ENCODE measurements at regions not wholly inside any gene's neighbourhood (a gene's known extent, or its start where the extent isn't known, plus 50 kb on each side); places are given as distances from the start of the nearest gene placed in this dataset.
A peak's percentile ranks its signal among the peaks of the same experiment; 100 is the strongest.

DNA sequence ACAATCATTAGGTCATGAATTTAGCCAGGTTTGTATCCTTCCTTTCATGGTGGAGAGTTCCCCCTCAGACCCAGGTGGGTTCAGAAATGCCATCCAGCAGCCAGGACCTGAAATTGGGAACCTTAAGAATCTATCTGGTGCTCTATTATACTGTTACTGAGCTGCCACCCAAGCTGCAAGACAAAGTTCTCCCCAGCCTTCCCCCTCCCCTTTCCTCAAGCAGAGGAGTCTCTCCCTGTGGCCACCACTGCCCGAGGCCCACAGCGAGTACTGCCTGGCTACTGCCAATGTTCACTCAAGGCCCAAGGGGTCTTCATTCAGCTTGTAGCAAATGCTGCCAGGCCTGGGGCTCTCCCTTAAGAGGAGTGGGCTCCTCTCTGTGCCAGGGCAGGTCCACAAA is 133.8 kb downstream of the TMEM38B start:
- peak; percentile 43 for DNase-seq
- no peak overlapping the region for H3K27ac Mint-ChIP-seq
- no peaks in the 10 kb centered on the region for H3K4me1 Mint-ChIP-seq
- H3K27me3 Mint-ChIP-seq: no peaks in the 10 kb centered on the region
- no peaks in the 10 kb centered on the region for H3K36me3 Mint-ChIP-seq (ENCODE audit: low read depth)
- intact Hi-C loops (cut with micrococcal nuclease): no loop called here
- H3K4me3 Mint-ChIP-seq: no peak overlapping the region
- no peaks in the 10 kb centered on the region for H3K9me3 Mint-ChIP-seq

DNA sequence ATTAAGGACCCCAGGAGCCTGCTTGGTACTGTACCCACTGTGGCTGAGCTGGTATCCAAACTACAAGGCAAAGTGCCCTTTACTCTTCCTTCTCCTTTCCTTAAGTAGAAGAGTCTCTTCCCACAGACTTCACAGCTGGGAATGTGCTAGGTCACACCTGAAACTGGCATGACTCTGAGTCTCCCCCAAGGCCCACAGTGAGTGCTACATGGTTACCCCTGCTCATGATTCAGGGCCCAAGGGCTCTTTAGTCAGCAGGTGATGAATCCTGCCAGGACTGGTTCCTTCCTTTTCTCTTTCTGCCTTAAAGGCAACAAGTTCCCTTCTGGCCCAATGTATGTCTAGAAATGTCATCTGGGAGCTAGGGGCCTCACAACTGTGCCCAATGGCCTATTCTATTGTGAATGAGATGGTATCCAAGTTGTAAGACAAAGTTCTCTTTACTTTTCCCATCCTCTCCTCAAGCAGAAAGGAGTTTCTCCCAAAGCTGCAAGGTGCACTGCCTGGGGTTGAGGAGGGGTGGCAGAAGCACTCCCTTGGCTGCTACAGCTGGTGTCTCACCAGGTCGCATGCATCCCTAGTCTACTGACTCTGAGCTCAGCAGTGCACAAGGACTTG is 134.4 kb downstream of the TMEM38B start:
- intact Hi-C loops (cut with micrococcal nuclease): no loop called here
- Mint-ChIP-seq H3K36me3 (ENCODE audit: low read depth) (no peaks in the 10 kb centered on the region), H3K4me1 (no peaks in the 10 kb centered on the region), H3K27ac (no peak overlapping the region), H3K4me3 (no peak overlapping the region), H3K9me3 (no peaks in the 10 kb centered on the region), H3K27me3 (no peaks in the 10 kb centered on the region)
- peak; percentile 31 for DNase-seq

DNA sequence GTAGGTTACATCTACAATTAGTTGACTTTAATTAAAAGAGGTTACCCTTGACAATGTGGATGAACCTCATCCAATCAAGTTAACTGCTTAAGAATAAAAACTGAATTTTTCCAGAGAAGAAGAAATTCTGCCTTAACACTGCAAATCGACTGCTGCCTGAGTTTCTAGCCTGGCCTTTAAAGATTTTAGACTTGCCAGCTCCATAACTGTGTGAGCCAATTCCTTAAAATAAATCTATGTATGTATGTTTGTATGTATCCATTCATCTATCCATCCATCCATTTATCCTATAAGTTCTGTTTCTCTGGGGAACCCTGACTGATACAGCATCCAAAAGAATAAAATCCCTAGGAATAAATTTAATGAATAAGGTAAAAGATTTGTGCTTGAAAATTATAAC is 136.1 kb downstream of the TMEM38B start:
- Mint-ChIP-seq H3K9me3 (no peaks in the 10 kb centered on the region), H3K27ac (no peak overlapping the region), H3K36me3 (ENCODE audit: low read depth) (no peaks in the 10 kb centered on the region), H3K27me3 (peaks cover 3% of the 10 kb centered on the region), H3K4me1 (no peaks in the 10 kb centered on the region), H3K4me3 (no peak overlapping the region)
- intact Hi-C loops (cut with micrococcal nuclease): no loop called here
- DNase-seq: no peak

DNA sequence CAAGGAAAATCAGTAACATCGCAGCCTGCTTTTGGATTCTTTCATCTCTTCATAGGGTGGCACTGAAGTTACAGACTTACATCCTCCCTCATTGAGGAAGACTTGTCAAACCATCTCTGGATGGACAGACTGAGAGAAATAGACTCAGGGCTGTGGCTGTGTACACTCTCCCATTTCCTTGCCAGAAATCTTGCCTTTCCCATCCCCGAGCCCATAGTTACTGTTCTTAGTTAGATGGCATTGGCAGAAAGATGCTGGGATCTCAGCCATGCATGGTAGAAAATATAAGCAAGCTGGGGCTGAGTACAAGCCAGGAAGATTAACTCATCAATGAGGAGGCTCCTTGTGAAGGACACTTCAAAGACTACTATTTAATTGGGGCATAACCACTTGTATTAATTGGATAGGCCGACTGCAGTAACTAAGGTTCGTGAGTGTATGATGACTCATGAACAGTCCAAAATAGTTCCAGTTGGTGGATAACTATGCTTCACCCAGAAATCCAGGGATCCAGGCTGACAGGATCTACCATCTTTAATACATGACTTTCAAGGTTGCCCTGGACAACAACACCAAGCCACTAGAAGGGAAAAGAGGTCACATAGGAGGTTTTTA is 137.9 kb downstream of the TMEM38B start:
- no peaks in the 10 kb centered on the region for H3K36me3 Mint-ChIP-seq (ENCODE audit: low read depth)
- H3K27me3 Mint-ChIP-seq: peaks cover 3% of the 10 kb centered on the region
- H3K4me3 Mint-ChIP-seq: no peak overlapping the region
- H3K27ac Mint-ChIP-seq: no peak overlapping the region
- DNase-seq: no peak
- no peaks in the 10 kb centered on the region for H3K4me1 Mint-ChIP-seq
- intact Hi-C loops (cut with micrococcal nuclease): no loop called here
- no peaks in the 10 kb centered on the region for H3K9me3 Mint-ChIP-seq

DNA sequence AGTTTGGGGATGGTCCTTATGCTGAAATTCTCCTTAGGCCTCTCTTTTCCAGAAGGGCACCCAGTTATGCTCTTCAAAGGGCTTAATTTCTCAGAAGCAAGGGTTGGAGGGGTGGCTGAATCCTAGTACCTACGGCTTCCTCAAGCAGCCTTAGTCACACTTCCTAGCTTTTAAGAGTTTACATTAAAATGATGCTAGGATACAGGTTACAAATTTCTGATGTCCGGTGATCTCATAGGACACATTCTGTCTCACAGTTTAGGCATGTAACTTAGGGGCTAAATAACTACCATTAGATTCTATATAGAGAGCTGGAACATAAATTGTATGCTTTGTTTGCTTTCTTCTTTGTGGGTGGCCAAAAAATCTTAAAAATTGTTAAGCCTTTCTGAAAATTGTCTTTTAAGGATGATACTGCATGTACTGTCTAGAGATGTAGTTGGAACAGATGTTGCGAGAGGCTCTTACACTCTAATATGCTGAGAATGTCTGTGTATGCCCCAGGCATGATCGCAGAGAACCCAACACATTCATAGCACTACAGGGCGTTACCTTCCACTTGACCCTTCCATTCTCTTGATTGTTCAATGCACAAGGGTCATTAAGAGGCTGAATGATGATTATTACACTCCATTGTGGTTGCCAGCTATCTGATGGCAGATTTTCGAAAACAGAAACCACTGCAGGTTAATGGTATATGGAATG is 139.1 kb downstream of the TMEM38B start:
- intact Hi-C loops (cut with micrococcal nuclease): no loop called here
- no peaks in the 10 kb centered on the region for H3K36me3 Mint-ChIP-seq (ENCODE audit: low read depth)
- no peak overlapping the region for H3K27ac Mint-ChIP-seq

DNA sequence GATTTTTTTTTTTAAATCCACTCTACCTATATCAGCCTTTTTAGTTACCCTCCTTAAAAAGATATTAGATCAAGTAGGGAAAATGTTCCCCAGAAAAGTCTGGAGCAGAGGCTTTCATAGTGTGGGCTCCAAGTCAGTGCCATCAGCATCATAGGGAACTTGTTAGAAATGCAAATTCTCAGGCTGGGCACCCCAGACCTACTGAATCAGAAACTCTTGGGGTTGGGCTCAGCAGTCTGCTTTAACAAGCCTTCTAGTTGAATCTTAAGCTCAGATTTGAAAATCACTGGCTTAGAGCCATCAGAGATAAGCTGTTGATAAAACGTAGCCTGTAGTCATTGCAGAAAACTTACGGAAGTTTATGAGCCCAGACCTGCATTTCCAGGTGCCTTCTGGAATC is 140.1 kb downstream of the TMEM38B start:
- Mint-ChIP-seq H3K27me3 (peaks cover 3% of the 10 kb centered on the region), H3K36me3 (ENCODE audit: low read depth) (no peaks in the 10 kb centered on the region), H3K4me3 (no peak overlapping the region), H3K9me3 (no peaks in the 10 kb centered on the region), H3K27ac (no peak overlapping the region), H3K4me1 (no peaks in the 10 kb centered on the region)
- DNase-seq: no peak
- intact Hi-C loops (cut with micrococcal nuclease): no loop called here

More for the DNA sequence above, 139.1 kb downstream of the TMEM38B start:
- Mint-ChIP-seq H3K4me1 (no peaks in the 10 kb centered on the region), H3K9me3 (no peaks in the 10 kb centered on the region), H3K4me3 (no peak overlapping the region), H3K27me3 (peaks cover 3% of the 10 kb centered on the region)
- no peak for DNase-seq

DNA sequence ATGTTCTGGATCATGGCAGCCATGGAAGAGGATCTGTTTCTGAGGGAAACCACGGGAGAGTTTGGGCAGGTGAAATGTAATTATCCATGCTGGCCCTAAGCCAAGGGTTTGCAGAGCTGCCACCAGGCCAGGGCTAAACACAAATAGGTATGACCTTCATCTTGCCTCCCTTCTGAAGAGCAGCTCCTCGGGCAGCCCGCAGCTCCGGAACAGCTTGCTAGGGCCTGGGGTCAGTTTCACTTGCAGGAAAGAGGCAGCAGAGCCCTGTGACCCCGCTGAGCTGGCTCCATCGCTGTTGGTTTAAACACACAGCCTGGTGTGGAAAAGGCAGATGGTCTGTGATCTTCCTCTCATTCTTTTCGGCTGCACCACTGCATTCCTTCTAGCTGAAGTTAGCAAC is 141.4 kb downstream of the TMEM38B start:
- intact Hi-C loops (cut with micrococcal nuclease): no loop called here
- peak; percentile 35 for DNase-seq
- Mint-ChIP-seq H3K27me3 (peaks cover 3% of the 10 kb centered on the region), H3K4me3 (no peak overlapping the region), H3K27ac (no peak overlapping the region), H3K9me3 (no peaks in the 10 kb centered on the region), H3K36me3 (ENCODE audit: low read depth) (no peaks in the 10 kb centered on the region), H3K4me1 (no peaks in the 10 kb centered on the region)

DNA sequence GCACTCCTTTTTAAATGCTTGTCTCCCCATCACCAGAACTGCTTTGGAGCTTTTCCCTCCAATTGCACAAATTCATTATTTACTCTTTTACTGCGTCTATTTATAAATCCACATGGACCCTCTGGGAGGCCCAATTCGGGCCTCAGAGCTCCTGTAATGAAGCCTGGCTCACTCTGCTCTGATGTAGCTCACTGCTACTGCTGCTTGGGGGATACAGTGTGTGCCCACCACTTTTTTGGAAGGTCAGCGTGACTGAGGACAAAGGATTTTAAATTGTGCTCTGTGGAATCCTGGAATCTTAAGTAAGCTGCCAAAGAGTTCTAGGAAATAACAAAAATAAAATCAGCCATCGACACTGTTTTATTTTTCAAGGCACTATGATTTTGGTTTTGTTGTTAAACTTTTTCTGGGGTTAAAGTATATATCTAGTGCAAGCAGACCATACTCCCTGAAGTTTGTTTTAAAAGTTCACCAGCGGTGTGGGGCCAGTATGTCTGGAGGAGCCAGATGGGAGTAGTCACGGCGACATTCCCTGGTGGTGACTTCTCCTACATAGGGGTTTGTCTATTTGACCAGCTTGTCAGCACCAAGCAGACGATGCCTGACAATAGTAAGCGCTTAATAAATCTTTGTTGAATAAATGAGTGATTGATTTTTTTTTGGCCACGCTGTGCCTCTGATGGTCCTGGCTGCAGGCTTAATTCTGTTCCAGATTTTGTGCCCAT is 142.8 kb downstream of the TMEM38B start:
- intact Hi-C loops (cut with micrococcal nuclease): no loop called here
- no peaks in the 10 kb centered on the region for H3K4me1 Mint-ChIP-seq
- peaks cover 3% of the 10 kb centered on the region for H3K27me3 Mint-ChIP-seq
- H3K9me3 Mint-ChIP-seq: no peaks in the 10 kb centered on the region
- H3K36me3 Mint-ChIP-seq (ENCODE audit: low read depth): no peaks in the 10 kb centered on the region
- no peak for DNase-seq
- H3K27ac Mint-ChIP-seq: no peak overlapping the region
- H3K4me3 Mint-ChIP-seq: no peak overlapping the region

DNA sequence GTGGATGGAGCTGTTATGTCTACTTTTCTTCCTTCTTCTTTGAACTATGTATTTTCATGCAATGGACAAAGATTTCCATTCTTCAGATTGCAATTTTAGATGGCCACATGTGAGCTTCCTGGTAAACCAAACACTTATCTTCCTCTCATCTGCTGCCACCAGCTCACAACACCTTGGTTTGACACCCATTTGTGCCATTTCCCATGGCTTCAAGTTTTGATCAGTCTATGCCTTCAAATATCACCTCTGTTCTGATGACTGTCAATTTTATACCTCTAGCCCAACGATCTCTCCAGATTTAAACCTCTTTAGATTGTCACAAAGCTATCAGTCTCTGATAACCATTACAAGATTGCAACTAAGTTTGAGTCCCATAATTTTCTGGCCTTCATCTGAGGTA is 147.2 kb downstream of the TMEM38B start:
- no peak overlapping the region for H3K27ac Mint-ChIP-seq
- no peak for DNase-seq
- no peaks in the 10 kb centered on the region for H3K27me3 Mint-ChIP-seq
- H3K36me3 Mint-ChIP-seq (ENCODE audit: low read depth): no peaks in the 10 kb centered on the region
- no peaks in the 10 kb centered on the region for H3K4me1 Mint-ChIP-seq
- H3K4me3 Mint-ChIP-seq: no peak overlapping the region
- intact Hi-C loops (cut with micrococcal nuclease): no loop called here
- H3K9me3 Mint-ChIP-seq: no peaks in the 10 kb centered on the region

DNA sequence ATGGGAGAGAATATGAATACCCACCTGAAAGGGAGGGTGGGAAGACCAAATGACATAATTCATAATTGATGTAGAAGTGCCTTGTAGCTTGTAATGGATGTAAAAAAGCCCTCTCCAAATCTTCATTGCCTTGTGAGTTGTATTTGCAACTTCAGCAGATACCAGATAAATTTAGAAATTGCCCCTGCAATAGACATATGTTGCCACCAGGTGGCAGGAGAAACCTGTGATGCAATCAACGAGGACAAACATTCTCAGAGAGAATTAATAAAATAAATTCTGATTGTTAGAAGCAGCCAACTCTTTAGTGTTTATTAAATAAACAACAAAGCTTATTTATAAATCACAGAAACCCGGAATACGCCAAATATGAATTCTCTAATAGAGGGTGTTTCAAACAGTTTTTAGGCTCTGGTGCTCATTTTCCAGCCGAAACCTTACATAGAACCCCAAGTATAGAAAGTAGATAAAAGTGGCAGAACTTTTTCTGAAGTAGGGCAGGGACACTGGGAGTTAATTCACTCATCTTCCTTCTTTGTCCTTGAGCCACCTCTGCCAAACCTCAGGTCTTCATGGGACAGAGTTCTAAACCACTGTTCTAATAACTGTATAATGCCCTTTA is 147.8 kb downstream of the TMEM38B start:
- no peaks in the 10 kb centered on the region for H3K27me3 Mint-ChIP-seq
- H3K27ac Mint-ChIP-seq: no peak overlapping the region
- peak; percentile 79 for DNase-seq
- no peaks in the 10 kb centered on the region for H3K36me3 Mint-ChIP-seq (ENCODE audit: low read depth)
- no peaks in the 10 kb centered on the region for H3K9me3 Mint-ChIP-seq
- intact Hi-C loops (cut with micrococcal nuclease): loop anchor here (1.0 kb wide), 1 partner anchor 39 kb away; no protein-coding TSS in a partner anchor
- no peak overlapping the region for H3K4me3 Mint-ChIP-seq
- H3K4me1 Mint-ChIP-seq: no peaks in the 10 kb centered on the region

DNA sequence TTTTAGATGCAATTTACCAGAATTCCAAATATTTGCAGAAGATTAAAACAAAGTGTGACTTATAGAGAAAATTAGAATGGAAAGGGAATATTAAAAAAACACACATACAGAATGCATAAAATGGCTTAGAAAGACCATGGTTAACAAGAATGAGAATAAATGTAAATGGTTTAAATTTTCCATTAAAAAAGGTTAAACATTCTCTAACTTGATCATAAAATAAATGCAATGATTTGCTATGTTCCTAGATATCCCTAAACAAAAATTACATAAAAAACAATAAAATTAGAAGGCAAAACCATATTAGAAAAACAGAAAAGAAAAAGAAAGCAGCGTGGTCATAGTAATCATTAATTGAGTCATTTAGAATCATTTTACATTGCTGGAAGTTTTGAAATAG is 152.5 kb downstream of the TMEM38B start:
- intact Hi-C loops (cut with micrococcal nuclease): no loop called here
- Mint-ChIP-seq H3K9me3 (no peaks in the 10 kb centered on the region), H3K4me1 (no peaks in the 10 kb centered on the region), H3K4me3 (no peak overlapping the region), H3K36me3 (ENCODE audit: low read depth) (no peaks in the 10 kb centered on the region), H3K27me3 (no peaks in the 10 kb centered on the region), H3K27ac (no peak overlapping the region)
- DNase-seq: no peak

DNA sequence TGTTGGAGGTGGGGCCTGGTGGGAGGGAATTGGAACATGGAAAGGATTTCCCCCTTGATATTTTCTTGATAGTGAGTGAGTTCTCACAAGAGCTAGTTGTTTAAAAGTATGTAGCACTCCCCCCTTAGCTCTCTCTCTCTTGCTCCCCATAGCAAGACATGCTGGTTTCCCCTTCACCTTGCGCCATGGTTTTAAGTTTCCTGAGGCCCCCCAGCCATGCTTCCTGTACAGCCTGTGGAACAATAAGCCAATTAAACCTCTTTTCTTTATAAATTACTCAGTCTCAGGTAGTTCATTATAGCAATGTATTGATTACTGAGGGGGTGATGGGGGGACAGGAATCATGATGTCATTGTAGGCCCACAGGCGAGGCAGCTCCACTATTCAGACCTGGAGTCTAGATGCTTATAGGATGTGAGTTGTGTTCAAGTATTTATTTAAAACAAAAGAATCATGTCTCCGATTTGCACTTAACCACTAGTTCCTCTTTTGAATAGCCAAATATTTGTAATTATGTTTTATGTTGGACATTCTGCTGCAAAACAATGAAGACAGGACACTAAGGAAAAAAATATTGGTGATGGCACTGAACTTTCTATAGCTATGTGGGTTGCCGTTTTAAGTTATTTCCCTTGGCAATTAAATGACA is 156.6 kb downstream of the TMEM38B start:
- H3K36me3 Mint-ChIP-seq (ENCODE audit: low read depth): no peaks in the 10 kb centered on the region
- no peak overlapping the region for H3K4me3 Mint-ChIP-seq
- H3K27ac Mint-ChIP-seq: no peak overlapping the region
- peaks cover 5% of the 10 kb centered on the region for H3K27me3 Mint-ChIP-seq
- no peak for DNase-seq
- intact Hi-C loops (cut with micrococcal nuclease): no loop called here
- H3K4me1 Mint-ChIP-seq: no peaks in the 10 kb centered on the region
- no peaks in the 10 kb centered on the region for H3K9me3 Mint-ChIP-seq

DNA sequence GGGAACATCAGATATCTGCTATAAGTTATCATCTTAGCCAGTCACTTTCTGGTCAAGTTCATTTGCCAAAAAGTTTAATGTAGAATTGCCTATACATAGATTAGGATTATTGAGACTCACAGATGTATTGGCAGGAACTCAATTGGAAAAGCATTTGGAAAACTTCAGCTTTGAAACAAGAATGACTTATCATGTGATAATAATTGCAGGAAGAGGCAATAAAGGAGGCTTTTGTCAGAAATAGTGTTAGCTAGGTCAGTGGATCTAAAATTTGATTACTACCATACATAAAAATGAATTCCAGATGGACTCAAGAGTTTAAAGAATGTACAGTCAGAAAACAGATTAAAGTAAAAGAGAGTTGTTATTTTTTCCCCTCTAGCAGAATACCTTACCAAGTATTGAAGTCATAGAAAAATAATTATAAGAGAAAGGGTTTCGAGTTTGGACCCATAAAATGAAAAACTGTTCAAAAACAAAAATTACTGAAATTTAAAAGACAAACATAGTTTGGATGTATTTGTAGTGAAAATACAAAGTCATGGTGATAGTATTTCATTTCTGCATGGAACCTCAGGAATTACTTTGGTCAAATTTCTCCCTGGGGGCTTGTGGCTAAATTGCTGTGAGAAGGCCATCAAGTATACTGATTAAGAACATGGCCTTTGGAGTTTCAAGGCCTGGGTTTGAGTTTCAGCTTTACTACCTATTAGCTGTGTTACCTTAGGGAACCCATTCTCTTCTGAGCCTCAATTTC is 159.9 kb downstream of the TMEM38B start:
- Mint-ChIP-seq H3K27me3 (peaks cover 8% of the 10 kb centered on the region), H3K4me1 (peaks cover 13% of the 10 kb centered on the region), H3K9me3 (peaks cover 4% of the 10 kb centered on the region), H3K4me3 (no peak overlapping the region), H3K36me3 (ENCODE audit: low read depth) (no peaks in the 10 kb centered on the region), H3K27ac (no peak overlapping the region)
- intact Hi-C loops (cut with micrococcal nuclease): no loop called here
- DNase-seq: no peak
